Neural cell (in vitro differentiated cells): ENCODE measurements at regions not wholly inside any gene's neighbourhood (a gene's known extent, or its start where the extent isn't known, plus 50 kb on each side); places are given as distances from the start of the nearest gene placed in this dataset.

Experiments used
- RAD21 ChIP-seq: fragments of 450-650 bp; conservative IDR thresholded peaks from 2 replicates; pipeline ENCODE4 v1.6.1; 2014; ENCODE audit warnings: antibody characterized with exemption, mild to moderate bottlenecking, moderate library complexity
- TF ChIP-seq, protein P1 (sequence below): fragments of 450-650 bp; IDR thresholded peaks from 2 replicates; pipeline ENCODE4 v1.5.1; 2014; ENCODE audit warnings: antibody characterized with exemption, mild to moderate bottlenecking, moderate library complexity; ENCODE audit not compliant: poor library complexity, severe bottlenecking

DNA sequence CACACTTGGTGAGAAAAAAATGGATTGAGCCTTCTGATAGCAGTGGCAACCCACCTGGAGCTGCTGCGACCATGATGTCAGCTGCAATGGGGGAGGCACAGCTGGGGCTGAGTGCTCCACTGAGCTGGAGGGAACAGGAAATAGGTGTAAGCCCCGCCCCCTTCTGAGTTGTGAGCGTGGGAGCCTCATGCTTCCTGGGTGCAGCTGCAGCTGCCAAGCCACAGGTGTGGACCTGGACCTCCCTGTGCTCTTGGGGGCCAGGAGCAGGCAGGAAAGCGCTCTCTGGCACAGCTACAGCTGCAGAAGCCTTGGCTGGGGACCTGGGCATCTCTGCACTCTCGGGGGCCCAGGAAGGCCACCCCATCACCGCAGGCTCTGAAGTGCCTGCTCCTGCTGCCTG is 970.6 kb downstream of the DCDC2C start:
- no peak for TF ChIP-seq RAD21
- TF ChIP-seq, protein P1, sequence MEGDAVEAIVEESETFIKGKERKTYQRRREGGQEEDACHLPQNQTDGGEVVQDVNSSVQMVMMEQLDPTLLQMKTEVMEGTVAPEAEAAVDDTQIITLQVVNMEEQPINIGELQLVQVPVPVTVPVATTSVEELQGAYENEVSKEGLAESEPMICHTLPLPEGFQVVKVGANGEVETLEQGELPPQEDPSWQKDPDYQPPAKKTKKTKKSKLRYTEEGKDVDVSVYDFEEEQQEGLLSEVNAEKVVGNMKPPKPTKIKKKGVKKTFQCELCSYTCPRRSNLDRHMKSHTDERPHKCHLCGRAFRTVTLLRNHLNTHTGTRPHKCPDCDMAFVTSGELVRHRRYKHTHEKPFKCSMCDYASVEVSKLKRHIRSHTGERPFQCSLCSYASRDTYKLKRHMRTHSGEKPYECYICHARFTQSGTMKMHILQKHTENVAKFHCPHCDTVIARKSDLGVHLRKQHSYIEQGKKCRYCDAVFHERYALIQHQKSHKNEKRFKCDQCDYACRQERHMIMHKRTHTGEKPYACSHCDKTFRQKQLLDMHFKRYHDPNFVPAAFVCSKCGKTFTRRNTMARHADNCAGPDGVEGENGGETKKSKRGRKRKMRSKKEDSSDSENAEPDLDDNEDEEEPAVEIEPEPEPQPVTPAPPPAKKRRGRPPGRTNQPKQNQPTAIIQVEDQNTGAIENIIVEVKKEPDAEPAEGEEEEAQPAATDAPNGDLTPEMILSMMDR = no peak
